ENCODE measurements at regions not wholly inside any gene's neighbourhood (a gene's known extent, or its start where the extent isn't known, plus 50 kb on each side); places are given as distances from the start of the nearest gene placed in this dataset.
"Not testable (repeated sequence)": the region's sequence is repeated elsewhere in the genome, so short reads cannot be mapped to it uniquely, and the experiment has no call there.

DNA sequence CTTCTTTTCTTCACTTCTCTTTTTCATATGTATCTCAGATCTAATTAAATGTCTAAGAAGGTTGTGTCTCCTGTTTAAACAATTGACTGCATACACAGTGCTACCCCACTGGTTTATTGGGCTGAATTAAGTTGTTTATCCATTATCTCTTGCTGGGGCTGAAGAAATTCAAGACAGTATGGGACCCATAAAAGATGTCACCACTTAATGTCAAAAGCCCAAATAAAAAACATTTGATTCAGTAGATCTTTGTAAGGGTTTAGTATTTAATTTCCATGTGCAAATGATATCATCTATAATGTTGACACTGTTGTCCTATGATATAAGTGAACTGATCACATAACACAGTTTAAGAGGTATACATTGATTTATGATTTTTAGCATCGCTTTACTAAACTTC is 1431.9 kb upstream of the PCDH20 start:
- no peak for DNase-seq

GRCh38 chr13:62846302-62846701 is 1430.7 kb upstream of the PCDH20 start:
- DNase-seq, result no peak

DNA sequence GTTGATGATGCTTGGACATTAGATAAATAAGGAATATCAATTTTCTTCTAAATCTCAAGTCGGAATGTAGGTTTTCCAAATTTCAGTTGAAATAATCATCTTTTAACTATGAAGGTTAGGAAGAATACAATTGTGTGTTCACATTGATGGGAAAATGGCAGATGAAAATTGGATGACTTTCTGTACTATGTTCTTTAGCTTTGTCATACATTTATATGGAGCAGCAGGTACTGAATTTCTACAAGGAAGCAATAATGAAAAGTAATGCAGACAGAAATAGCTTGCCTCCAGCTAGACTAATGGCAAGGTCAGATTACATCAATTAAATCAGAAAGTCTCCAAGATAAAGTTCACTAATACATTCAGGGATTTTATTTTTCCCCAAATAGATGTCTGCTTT is 1423.7 kb upstream of the PCDH20 start:
- DNase-seq, result no peak

- DNase-seq, result no peak
Observed at GRCh38 chr13:62838929-62839328, 1423.3 kb upstream of the PCDH20 start.

DNA sequence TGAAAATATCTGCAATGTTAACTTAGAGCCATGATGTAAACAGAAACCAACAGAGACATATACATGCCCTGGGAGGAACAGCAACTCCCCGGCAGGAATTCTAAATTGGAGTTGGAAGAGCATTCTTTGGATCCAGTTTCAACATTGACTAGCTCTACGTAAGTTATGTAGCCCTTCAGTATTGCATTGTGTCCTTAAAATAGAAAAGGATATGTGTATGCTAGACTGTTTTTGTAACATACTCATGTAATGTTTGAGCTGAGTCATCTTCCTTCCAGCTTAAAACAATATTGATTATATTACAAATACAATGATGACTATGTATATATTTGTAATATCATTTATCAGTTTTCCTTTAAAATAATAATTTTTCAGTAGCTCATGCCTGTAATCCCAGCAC is 1422.2 kb upstream of the PCDH20 start:
- DNase-seq, result no peak

GRCh38 chr13:62829486-62829885 is 1413.8 kb upstream of the PCDH20 start:
- no peak for DNase-seq

DNA sequence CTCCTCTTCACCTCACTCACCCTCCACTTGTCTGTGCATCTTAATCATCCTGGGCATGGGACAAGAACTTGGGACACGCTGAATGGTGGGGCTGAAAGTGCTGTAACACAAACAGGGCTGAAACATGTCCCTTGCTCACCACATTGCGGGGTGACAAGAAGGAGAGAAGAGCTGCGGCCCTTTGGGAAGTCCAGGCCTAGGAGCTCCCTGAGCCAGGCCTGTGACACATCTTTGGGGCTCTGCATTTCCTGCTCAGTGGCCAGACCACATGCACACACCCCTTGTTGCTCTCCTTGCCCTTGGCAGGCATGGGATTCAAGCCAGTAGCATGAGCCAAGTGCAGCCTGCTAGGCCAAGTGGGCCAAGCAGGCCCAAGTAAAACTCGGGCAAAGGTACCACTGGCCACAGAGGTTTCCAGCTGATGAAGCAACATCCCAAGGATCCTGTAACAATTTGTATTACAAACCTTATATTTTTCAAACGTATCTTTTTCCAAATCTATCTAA is 1384.3 kb upstream of the PCDH20 start:
- DNase-seq, result peak; percentile 1

DNA sequence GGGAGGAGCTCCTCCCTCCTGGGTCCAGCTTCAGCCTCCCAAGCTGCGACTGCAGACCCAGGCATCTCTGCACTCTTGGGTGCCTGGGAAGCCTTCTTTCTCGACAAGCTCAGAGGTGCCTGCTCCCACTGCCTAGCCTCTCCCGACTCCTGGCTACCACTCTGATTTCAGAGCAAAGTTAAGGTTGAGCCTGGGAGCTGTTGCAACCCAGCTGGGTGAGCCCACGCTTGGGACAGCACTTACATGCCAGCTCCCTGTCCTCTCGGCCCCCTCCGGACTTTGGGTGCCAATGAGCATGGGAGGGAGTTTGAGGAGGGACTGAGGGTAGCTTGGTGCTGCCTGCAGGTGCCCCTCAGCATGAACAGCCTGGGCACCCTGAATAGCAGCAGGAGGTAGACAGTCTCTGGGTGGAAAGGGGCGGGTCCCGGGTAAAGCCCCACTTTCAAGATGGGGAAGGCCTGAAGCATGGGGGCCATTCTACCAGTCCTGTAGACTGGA is 1383.4 kb upstream of the PCDH20 start:
- no peak for DNase-seq

- DNase-seq, result no peak
Observed at GRCh38 chr13:62793850-62794249, 1378.2 kb upstream of the PCDH20 start.

DNA sequence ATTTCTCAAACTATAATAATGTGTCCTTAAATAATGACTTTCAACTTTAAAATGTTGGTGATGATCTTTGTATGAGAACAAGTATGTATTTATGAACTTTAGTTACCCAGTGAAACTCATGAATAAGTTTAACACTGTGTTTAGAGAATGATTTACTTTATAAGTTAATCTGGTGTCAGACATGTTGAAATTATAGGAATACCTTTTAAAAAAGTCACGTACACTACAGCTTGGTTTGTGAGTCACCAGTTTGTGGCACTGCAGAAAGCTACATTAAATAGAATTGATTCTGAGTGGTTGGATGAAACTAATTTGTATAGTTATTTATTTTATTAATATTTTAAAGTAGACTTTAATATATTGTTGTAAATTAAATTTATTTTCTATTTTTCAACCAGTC is 1366.2 kb upstream of the PCDH20 start:
- DNase-seq, result no peak

DNA sequence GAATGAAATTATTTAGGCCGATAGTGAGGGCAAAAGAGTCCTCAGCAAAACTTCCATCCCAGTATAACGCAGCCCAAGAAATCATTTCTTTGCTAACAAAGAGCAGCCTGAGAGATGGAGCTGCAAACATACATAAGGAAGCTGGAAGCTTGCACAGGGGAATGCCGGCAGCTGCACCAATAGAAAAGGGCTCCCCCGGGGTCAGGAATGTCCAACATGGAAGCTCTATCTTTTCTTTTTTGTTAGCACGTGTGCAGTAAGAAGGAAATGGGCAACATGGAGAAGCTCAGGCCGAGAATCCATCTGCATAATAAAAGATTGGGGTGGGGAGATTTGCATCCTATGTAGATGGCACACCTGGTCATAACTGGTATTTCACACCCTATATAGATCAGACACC is 1363.5 kb upstream of the PCDH20 start:
- DNase-seq, result no peak

DNA sequence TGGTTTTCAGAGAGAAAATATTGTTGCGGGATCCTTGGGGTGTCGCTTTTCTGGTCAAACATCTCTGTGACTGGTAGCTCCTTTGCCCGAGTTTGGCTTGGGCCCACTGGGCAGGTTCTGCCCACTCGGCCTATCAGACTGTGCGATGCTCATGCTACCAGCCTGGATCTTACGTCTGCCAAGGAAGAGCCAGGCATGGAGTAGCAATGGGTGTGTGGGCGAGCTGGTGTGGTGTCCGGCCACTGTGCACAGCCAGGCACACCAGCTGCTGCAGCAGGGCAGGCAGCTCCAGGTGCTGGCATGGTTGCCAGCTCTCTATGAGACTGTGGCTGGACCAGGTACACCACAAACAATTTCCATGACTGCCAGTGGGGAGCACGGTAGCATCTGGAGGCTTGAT is 1351.8 kb upstream of the PCDH20 start:
- no peak for DNase-seq

DNA sequence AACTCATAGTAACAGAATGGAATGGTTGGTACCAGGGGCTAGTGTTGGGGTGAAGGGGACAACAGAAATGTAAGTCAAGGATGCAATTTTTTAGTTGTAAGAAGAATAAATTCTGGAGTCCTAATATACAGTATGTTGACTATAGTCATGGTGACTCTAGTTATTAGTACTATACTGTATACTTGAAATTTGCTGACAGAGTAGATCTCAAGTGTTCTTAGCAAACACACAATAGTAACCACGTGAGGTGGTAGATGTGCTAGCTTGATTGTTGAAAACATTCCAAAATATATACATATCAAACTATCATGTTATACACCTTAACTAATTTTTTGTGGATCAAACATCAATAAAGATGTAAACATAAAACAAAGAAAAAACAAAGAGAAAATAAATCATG is 1345.1 kb upstream of the PCDH20 start:
- no peak for DNase-seq

DNA sequence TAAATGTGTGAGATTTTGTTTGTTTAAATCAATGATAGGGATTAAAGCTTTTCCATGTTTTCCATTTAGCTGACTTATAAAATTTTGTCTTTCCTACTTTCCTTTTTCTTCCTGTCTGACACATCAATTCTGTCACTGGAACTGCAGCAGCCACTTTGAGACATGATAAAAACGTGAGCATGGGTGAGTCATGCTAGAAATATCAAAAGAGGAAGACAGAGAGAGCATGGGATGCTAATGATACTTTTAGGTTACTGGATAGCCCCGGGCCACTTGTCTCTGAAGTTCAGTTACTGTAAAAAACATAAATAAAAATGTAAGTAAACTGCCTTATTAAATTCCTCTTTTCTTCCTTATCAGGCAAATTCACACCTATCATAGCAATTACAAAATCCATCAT is 1332.0 kb upstream of the PCDH20 start:
- no peak for DNase-seq

DNA sequence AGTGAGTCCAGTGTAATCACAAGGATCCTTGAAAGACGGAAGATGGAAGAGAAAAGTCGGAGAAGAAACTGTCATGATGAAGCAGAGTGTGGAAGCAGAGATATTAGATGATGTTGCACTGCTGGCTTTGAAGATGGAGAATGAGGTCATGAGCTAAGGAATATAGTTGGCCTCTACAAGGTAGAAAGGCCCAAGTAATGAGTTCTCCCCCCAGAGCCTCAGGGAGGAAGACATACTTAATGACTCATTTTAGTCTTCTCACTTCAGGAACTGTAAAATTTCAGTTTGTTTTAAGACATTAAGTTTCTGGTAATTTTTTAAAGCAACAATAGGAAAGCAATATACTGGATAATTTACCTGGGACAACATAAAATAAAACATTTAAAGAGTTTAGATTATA is 1331.5 kb upstream of the PCDH20 start:
- no peak for DNase-seq

GRCh38 chr13:62729746-62730145 is 1314.1 kb upstream of the PCDH20 start:
- DNase-seq, result not testable (repeated sequence)

GRCh38 chr13:62721893-62722292 is 1306.2 kb upstream of the PCDH20 start:
- no peak for DNase-seq

DNA sequence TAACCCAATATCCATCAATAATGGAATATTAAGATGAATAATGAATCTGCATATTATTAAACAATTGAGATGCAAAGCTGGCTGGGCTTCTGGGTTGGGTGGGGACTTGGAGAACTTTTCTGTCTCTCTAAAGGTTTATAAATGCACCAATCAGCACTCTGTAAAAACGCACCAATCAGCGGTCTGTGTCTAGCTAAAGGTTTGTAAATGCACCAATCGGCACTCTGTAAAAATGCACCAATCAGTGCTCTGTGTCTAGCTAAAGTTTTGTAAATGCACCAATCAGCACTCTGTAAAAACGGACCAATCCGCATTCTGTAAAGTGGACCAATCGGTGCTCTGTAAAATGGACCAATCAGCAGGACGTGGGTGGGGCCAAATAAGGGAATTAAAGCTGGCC is 1296.3 kb upstream of the PCDH20 start:
- not testable (repeated sequence) for DNase-seq

DNA sequence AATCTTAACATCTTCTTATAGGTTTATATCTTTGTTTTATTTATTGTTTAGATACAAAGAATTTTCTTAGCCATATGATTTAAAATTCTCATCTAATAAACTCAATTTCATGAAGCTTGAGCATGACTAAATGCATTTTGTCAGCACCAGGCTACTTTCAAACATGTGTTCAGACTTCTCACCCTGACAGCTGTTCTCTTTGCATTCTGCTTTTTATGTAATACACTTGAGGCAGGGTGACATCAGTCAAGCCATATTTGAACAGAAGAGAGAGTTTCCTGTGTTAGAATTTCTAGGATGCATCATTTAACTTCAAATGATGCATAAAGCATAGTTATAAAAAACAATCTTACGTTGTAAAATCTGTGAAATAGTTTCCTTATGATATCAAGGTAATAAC is 1295.1 kb upstream of the PCDH20 start:
- DNase-seq, result peak; percentile 14

DNA sequence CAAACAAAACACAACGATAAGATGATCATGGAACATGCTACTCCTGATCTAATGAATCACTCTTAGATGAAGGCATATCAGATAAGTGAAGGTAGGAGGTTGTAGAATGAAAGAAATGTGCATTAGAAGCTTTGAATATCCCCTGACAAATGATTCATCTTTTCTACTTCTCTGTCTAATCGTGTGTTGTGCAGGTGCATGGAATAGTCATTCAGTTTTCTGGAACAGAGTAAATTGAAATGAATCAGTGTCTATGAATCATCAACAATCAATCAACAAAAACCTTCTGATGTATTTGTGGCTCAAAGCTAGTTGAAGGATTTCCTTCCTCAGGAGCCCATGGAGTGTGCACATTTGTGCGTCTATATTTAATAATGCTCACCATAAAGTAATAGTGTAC is 1290.4 kb upstream of the PCDH20 start:
- no peak for DNase-seq

- no peak for DNase-seq
Observed at GRCh38 chr13:62704875-62705274, 1289.2 kb upstream of the PCDH20 start.

DNA sequence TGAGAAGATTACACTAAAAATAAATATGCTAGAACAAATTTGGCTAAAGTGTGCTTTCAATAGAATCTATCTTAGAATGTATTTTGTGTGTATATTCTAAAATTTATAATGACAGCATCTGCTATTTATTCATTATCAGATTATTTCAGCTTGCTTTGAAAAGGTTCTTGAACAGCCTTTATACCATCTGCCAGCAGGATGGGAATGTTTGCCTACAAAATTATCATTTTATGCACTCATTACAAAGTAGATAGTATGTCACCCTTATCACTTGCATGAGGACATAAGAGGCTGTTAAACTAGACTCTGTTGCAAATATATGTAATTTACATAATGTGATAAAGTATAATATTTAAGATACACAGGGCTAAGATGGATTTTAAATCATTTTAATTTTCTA is 1286.9 kb upstream of the PCDH20 start:
- DNase-seq, result no peak

- DNase-seq, result no peak
Observed at GRCh38 chr13:62697701-62698100, 1282.1 kb upstream of the PCDH20 start.

DNA sequence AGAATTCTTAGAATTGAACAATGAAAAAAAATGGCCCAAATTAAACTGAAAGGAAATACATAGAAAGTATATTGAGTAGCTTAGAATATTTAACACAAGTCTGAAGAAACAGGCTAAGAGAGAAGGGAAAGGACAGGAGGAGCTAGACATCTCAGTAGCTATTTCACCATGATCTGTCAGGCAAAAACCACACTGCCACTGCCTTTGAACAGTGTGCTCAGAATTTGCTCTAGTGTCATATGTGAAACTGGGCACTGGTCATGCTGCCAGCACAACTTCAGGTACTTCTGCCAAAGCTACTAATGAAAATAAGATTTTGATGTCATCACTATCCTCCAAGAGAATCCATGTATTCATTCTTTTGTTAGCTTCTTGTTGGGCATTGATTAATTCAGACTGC is 1280.8 kb upstream of the PCDH20 start:
- DNase-seq, result no peak

DNA sequence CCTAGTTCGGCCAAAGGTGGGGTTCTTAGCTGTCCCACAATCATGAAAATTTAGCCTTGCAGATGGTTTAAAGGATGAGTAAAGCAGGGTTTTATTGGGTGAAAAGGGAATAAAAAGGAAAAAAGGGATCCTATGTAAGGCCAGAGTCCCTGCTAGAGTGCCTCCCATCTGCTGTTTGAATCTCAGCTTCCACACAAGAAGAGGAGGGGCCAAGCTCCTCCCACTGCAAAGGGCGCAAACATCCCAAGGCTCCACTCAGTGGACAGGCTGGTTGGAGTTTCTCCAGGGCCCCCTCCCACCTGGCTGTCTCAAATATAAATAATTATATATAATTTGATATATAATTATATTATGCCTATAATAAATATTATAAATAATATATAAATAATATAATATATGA is 1272.1 kb upstream of the PCDH20 start:
- DNase-seq, result no peak

GRCh38 chr13:62684359-62684758 is 1268.7 kb upstream of the PCDH20 start:
- DNase-seq, result no peak

All from hindlimb muscle (tissue), 1 donor.